ENCODE measurements at regions not wholly inside any gene's neighbourhood (a gene's known extent, or its start where the extent isn't known, plus 50 kb on each side); places are given as distances from the start of the nearest gene placed in this dataset.
"Not testable (repeated sequence)": the region's sequence is repeated elsewhere in the genome, so short reads cannot be mapped to it uniquely, and the experiment has no call there.

GRCh38 chr12:83432176-83432719 lies 745.5 kb downstream of the TMTC2 start:
- DNase-seq (ENCODE audit: low spot score), result no peak
- in situ Hi-C loops (cut with HindIII; ENCODE audit: low sequenced_read_pairs), result no loop called here

GRCh38 chr12:83427586-83428136 lies 741.0 kb downstream of the TMTC2 start:
- in situ Hi-C loops (cut with HindIII; ENCODE audit: low sequenced_read_pairs); DNase-seq (ENCODE audit: low spot score): not testable (repeated sequence)

GRCh38 chr12:83414981-83415380 lies 728.3 kb downstream of the TMTC2 start:
- no peak for DNase-seq (ENCODE audit: low spot score)
- in situ Hi-C loops (cut with HindIII; ENCODE audit: low sequenced_read_pairs), result no loop called here

- in situ Hi-C loops (cut with HindIII; ENCODE audit: low sequenced_read_pairs), result no loop called here
- no peak for DNase-seq (ENCODE audit: low spot score)
These were observed 722.1 kb downstream of the TMTC2 start for GRCh38 chr12:83408851-83409250.

GRCh38 chr12:83408146-83408545 lies 721.4 kb downstream of the TMTC2 start:
- no peak for DNase-seq (ENCODE audit: low spot score)
- in situ Hi-C loops (cut with HindIII; ENCODE audit: low sequenced_read_pairs), result no loop called here

- in situ Hi-C loops (cut with HindIII; ENCODE audit: low sequenced_read_pairs), result no loop called here
- no peak for DNase-seq (ENCODE audit: low spot score)
These were observed 717.8 kb downstream of the TMTC2 start for GRCh38 chr12:83404521-83404920.

GRCh38 chr12:83390186-83390585 lies 703.5 kb downstream of the TMTC2 start:
- in situ Hi-C loops (cut with HindIII; ENCODE audit: low sequenced_read_pairs), result no loop called here
- no peak for DNase-seq (ENCODE audit: low spot score)

GRCh38 chr12:83389237-83389996 lies 702.7 kb downstream of the TMTC2 start:
- in situ Hi-C loops (cut with HindIII; ENCODE audit: low sequenced_read_pairs), result no loop called here
- DNase-seq (ENCODE audit: low spot score), result no peak

GRCh38 chr12:83388551-83388950 lies 701.8 kb downstream of the TMTC2 start:
- in situ Hi-C loops (cut with HindIII; ENCODE audit: low sequenced_read_pairs), result no loop called here
- no peak for DNase-seq (ENCODE audit: low spot score)

- in situ Hi-C loops (cut with HindIII; ENCODE audit: low sequenced_read_pairs), result no loop called here
- DNase-seq (ENCODE audit: low spot score), result no peak
These were observed 700.0 kb downstream of the TMTC2 start for GRCh38 chr12:83386527-83387264.

- in situ Hi-C loops (cut with HindIII; ENCODE audit: low sequenced_read_pairs), result no loop called here
- DNase-seq (ENCODE audit: low spot score), result no peak
These were observed 691.6 kb downstream of the TMTC2 start for GRCh38 chr12:83378186-83378727.

GRCh38 chr12:83365317-83365716 lies 678.6 kb downstream of the TMTC2 start:
- in situ Hi-C loops (cut with HindIII; ENCODE audit: low sequenced_read_pairs), result no loop called here
- no peak for DNase-seq (ENCODE audit: low spot score)

- in situ Hi-C loops (cut with HindIII; ENCODE audit: low sequenced_read_pairs), result no loop called here
- DNase-seq (ENCODE audit: low spot score), result no peak
These were observed 674.8 kb downstream of the TMTC2 start for GRCh38 chr12:83361475-83361874.

GRCh38 chr12:83361071-83361470 lies 674.4 kb downstream of the TMTC2 start:
- no peak for DNase-seq (ENCODE audit: low spot score)
- in situ Hi-C loops (cut with HindIII; ENCODE audit: low sequenced_read_pairs), result no loop called here

GRCh38 chr12:83349907-83350611 lies 663.4 kb downstream of the TMTC2 start:
- no peak for DNase-seq (ENCODE audit: low spot score)
- in situ Hi-C loops (cut with HindIII; ENCODE audit: low sequenced_read_pairs), result no loop called here

GRCh38 chr12:83346333-83346732 lies 659.6 kb downstream of the TMTC2 start:
- in situ Hi-C loops (cut with HindIII; ENCODE audit: low sequenced_read_pairs), result no loop called here
- no peak for DNase-seq (ENCODE audit: low spot score)

- in situ Hi-C loops (cut with HindIII; ENCODE audit: low sequenced_read_pairs), result no loop called here
- no peak for DNase-seq (ENCODE audit: low spot score)
These were observed 657.1 kb downstream of the TMTC2 start for GRCh38 chr12:83343767-83344166.

- in situ Hi-C loops (cut with HindIII; ENCODE audit: low sequenced_read_pairs), result no loop called here
- no peak for DNase-seq (ENCODE audit: low spot score)
These were observed 649.0 kb downstream of the TMTC2 start for GRCh38 chr12:83335748-83336147.

- in situ Hi-C loops (cut with HindIII; ENCODE audit: low sequenced_read_pairs), result no loop called here
These were observed 640.0 kb downstream of the TMTC2 start for GRCh38 chr12:83326666-83327065.

More at GRCh38 chr12:83326666-83327065, 640.0 kb downstream of the TMTC2 start:
- DNase-seq (ENCODE audit: low spot score), result no peak

Measured in G401 (cell line).